Renal cortex interstitium (tissue), 11 donors: ENCODE measurements at regions not wholly inside any gene's neighbourhood (a gene's known extent, or its start where the extent isn't known, plus 50 kb on each side); places are given as distances from the start of the nearest gene placed in this dataset.

ENCODE experiments used
- DNase-seq, 11 donors: peaks; one replicate each; pipeline ENCODE4 v3.0.0-alpha.2; 2013; ENCODE audit warnings: low read depth in 9 of 11, low spot score in 4 of 11; ENCODE audit errors: extremely low read depth in 1 of 11

DNA sequence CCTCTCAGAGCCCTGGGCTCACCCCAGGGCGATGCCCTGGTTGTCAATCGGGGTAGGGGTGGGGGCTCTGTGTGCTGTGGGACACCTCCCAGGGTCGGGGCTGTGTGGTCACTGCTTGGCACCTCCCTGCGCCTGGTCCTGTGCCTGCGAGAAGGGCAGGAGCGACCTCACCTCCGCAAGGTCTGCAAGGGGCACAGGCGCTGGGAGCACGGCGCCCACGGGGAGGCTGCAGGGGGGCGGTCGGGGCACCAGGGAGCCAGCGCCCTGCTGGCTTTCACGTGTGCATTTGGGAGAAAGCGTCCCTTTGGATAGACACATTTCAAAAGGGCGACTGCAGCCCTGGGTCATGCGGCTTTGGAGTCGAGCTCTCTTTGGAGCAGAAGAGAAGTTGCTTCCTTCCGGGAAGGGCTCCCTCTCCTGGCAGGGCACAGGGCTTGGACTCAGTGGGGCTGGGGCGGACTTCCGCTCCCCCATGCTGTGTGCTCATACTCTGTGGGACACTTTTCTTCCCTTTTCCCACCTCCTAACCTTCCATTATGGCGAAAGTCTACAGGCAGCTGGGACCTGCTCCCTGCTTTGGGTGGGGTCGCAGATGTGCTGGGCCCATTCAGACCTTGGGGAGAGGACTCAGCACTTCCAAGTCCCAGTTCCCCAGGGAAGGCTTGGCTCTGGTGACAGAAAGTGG, 52.9 kb upstream of the SLC28A3 start:
- DNase-seq, result no peak

DNA sequence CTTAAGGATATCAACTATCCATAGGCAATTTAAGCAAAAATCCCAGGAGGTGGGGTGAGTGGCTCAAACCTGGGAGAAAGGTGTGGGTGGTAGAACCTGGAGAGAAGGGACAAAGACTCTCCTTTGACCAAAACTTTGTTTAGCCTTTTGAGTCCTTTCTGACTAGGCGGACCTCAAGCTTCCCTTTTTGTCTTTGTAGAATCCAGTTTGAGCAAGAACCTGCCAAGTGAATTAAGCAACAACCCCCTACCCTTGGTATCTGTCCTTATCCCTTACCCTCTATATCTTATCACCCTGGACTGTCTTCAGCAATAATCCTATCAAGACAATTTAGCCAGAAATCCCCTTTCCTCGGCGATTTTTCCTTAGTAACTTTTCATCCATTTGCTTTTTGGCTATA, 53.5 kb upstream of the SLC28A3 start:
- DNase-seq, result no peak

DNA sequence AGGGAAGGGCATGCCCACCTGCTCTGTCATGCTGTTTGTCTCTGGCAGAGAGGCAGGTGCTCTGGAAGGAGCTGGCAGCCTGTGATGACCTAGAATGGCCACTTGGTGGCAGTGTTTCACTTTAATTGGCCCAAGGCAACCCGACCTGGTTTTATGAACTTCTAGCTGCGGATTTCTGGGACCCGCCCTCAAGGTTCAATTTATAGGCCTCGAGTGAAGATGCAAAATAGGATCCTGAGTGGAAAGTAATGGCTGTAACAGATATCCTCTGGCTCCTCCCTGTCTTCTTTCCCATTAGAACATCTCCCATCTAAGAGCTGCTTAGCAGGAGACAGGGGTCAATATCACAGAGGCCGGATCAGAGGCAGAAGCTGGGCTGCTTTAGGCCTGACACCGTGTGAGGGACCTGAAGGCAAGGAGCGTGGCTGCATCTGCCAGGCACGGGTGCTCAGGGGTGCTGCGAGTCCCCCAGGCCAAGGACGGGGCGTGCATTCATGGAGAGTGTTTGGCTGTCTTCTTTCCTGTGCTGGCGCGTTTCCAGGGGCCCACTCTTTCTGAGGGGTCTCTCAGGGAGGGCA, 56.7 kb upstream of the SLC28A3 start:
- peak; percentile 56 to 79 (median 67) for DNase-seq

DNA sequence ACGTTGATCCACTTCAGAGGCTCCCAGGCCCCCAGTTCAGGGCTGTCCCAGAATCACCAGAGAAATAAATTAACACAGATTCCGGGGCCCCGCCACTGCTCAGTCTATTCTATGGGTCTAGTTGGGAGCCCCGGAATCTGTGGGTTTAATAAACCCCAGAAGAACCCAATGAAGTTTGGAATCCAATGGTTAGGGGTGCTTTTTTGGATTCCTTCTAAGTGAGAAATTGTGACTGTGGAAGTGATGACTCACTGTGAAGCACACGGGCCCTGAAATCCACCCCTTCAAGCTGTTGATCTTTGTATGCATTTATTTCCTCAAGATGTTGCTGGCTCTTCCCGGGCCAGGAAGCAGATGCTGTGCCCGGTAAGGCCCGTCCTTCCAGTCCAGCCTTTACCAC, 57.3 kb upstream of the SLC28A3 start:
- DNase-seq, result no peak

DNA sequence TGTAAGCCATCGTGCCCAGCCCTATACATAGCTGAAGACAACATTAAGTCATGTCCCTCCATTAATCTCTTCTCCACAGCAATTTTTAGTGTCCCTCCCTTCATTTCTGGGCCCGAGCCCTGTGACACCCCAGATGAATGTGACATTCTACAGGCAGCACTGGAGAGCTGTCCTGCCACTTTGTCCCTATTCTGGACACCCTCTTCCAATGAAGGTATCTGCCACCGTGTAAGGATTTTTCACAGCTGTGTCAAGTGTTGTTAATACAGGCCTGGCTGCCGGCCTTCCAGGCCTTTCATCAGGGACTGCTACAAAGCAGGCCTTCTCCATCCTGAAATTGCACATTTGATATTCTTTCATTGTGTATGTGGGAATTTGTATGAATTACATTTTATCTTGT, 62.0 kb upstream of the SLC28A3 start:
- no peak for DNase-seq

DNA sequence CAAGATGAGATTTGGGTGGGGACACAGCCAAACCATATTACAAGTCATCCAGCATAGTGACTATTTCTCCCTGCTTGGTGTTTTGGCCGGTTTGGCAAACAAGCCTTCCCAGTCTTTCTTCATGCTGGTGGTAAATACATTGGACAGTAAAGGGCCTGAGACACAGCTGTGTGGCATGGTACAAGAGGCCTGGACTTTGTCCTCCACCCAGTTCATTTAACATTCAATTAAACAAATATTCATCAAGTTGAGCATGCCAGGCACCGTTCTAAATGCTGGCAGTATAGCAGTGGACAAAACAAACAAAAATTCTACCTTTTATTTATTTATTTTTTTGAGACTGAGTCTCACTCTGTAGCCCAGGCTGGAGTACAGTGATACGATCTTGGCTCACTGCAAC, 62.7 kb upstream of the SLC28A3 start:
- no peak for DNase-seq

DNA sequence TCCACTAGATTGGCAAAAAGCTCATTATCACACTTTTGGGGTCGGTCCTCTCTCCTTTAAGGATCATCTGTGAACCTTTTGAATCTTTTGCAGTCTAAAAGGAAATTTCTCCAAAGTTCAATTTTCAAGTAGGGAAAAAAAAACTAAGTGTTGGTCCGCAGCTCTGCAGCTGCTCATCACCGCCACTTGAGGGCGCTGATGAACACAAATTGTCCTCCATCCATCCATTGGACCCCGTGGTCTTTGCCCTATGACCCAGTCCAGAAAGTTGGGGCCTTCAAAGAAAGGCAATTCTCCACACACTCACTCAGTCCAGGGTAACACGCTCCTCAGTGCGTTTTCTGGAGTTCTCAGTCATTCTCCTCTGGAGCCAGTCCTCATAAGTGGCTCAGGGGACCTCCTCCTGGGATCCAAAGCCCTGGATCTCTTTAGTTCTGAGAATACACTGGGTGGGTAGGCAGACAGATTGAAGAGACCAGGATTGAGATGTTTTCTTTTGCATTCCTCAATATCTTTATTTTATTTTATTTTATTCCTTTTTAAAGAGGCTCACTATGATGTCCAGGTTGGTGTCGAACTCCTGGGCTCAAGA, 63.6 kb upstream of the SLC28A3 start:
- no peak for DNase-seq

DNA sequence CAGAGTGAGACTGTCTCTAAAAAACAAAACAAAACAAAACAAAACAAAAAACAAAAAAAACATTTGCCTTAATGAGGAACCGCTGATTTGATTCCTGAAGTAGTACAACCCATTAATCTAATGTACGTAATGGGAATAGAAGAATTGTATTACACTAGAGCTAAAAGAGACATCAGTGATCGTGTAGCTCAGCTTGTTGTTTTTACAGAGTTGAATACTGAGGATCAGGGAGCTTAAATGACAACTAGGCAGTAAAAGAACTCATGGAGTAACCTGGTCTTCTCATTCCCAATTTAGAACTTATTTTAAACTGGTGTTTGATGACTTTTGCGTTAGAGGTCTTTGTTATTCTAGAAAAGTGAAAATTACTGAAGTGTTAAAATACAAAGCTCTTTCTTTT, 65.1 kb upstream of the SLC28A3 start:
- DNase-seq, result no peak

DNA sequence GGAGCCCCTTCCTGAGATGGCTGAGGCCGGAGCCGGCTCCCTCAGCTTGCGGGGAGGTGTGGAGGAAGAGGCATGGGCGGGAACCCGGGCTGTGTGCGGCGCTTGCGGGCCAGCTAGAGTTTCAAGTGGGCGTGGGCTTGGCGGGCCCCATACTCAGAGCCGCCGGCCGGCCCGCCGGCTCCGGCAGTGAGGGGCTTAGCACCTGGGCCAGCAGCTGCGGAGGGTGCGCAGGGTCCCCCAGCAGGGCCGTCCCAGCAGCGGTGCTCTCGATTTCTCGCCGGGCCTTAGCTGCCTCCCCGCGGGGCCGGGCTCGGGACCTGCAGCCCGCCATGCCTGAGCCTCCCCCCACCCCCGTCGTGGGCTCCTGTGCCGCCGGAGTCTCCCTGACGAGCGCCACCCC, 67.9 kb upstream of the SLC28A3 start:
- no peak for DNase-seq

DNA sequence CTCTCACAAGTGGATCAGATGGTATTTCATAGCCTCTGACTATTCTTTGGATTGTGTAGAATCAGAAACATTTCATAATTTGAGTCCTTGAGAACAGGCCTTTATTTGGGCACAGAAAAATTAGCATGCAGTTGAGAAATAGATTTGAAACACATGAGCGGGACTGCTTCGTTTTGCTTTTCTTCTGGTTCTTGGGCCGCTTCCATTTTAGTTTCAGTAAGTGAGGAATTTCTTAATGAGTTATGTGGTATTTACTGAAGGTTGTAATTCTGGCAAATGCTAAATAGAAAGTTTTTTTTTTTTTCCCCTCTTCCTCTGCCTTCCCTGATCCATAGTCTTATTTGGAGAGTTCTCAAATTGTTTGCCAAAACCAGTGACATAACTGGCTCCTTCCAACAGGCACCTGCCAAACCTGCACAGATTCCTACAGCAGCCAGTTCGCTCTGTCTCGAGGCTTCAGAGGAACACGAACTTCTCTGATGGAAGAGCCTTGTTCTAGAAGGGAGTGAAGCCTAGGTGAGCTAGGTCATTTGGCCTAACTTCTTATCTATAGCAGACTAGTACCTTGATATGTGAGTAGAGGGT, 71.2 kb upstream of the SLC28A3 start:
- DNase-seq, result no peak

DNA sequence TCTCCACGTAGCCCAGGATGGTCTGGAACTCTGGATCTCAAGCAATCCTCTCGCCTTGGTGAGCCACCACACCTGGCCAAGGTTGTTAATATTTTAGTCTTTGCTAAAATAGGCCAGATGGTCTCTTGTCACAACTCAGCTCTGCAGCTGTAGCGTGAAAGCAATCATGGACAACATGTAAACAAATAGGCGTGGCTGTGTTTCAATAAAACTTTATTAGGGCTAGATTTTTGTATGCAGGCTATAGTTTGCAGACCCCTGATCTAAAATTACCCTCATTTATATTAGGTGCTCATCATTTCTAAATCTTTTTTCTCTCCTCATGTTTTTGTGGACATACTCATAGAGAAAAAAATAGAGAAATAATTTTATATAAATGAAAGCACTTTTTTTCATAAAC, 72.1 kb upstream of the SLC28A3 start:
- no peak for DNase-seq

DNA sequence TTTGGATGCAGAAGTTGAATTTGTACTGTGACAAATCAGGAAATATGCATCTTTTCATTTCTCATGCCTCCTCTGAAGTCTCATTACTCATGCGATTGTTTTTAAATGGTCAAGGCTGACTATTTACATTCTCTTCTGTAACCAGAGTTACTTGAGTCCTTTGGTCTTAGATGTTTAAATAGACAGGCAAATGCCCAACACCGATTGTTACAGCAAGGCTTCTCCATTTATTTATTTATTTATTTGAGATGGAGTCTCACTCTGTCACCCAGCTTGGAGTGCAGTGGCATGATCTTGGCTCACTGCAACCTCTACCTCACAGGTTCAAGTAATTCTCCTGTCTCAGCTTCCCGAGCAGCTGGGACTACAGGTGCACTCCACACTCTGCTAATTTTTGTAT, 72.7 kb upstream of the SLC28A3 start:
- DNase-seq, result no peak

DNA sequence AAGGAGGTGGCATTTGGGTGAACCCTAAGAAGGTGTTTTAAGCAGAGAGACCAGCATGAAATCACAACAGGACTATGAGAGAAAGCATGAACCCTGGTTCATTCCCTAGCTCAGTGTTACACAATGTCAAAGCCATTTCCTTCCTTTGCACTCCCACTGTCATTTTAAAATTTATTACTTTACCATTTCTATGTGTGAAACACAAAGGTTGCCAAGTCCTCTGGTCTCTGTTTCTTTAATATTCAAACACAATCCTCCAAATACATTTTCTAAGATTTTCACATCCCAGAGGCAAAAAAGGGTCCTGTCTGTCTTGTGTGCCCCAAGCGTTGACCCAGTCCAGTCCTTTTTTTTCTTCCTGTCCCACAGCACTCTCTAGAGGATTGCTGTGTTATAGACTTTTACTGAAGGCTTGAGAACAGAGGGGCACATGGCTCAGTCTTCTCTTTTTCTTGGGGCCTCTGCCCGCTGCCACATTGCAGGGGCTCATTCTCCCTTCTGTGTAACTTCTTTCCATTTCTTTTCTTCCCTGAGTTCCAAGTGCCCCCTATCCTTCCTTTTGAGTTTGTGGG, 78.6 kb upstream of the SLC28A3 start:
- no peak for DNase-seq

DNA sequence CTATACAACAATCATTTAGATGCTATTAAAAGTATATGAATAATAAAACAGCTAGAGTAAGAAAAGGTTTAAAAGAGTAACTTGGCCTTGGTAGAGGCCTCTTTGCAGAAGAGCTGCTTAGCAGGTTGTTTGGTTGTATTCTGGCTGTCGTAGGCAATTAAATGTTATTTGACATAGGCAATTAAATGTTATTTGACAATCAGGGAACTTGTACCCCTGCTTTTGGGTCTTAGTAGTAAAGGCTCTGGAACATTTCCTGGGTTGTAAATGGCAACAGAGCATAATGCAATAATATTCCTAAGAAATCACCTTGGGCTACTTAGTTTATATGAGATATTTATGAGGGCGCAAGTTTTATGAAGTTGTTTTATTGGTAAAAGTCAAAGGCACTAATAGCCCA, 84.4 kb upstream of the SLC28A3 start:
- DNase-seq, result no peak

DNA sequence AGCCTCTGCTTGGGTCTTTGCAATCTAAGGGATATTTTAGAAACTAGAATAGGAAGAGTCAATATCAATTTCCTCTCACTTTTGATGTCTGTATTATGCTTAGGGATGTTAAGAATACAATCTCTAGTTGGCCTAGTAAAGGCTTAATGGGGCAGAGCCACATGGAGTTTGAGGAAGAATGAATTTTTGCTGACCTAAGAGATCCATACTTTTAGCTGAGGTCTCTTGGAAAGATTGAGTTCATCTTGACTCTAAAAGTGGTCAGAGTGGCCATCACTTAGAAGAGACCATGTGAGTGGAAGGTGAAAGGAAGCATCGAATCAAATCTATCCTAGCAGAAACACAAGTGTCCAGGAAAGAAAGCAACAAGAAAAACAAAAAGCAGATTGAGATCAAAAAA, 92.2 kb upstream of the SLC28A3 start:
- DNase-seq, result no peak

DNA sequence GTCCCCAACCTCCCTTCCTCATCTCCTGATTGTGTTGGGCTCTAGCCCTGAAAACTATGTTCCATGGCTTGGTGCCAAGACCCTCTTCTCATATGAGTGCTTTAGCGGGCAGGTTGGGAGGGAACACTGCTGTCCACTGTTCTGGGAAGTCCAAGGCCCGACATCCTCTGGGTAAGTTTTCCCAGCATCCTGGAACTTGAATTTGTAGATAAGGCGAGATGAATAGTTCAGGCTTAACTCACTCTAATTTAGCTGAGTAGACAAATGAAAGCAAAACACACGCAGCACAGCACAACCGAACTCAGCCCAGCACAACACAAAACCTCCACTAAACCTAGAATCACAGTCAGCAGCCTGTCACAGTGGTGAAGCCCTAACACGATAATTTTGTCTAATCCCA, 95.3 kb upstream of the SLC28A3 start:
- no peak for DNase-seq

DNA sequence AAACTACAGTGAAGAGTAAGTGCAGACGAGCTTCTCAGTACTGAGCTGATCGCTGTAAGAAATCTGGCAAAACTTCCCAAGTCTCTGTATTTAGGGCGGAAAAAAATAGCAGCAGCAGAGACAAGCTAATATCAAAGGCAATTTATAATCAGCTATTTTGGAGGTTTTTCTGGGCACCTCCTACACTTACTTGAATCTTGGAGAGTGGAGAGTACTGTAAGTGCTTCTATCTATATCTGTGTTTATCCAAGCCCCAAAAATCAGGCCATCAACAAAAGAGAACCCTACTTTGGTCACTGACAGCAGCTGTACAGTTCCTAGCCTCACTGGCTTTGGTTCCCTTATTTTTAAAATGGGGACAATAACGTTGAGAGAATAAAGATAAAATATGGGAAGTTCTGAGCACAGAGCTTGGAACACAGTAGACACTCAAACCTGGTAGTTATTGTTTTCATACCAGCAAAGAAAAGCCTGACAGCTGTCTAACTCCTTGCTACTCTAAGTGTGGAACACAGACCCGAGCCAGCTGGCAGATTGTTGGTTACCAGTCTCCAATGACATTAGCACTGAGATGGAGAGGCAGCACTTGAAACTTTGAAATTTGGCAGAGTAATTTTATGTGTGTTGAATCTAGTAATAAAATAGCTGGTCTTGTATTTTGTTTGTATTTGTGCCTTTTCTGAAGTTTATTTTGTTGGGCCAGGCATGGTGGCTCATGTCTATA, 96.0 kb upstream of the SLC28A3 start:
- no peak for DNase-seq

DNA sequence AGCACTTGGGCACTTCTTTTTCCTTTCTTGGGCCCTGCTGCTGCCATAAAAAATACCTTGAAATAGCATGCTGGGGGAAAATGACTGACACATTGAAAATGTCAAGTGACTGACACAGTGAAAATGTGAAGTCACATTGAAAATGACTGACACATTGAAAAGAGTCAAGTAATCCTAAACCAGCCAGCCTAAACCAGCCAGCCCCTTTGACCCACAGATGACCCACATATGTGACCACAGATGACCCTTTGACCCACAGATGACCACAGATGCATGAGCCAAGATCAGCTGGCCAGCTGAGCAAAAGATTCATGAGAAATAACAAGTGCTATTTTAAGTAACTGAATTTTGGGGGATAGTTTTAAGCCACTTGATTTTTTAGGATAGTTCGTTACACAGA, 97.8 kb upstream of the SLC28A3 start:
- no peak for DNase-seq

DNA sequence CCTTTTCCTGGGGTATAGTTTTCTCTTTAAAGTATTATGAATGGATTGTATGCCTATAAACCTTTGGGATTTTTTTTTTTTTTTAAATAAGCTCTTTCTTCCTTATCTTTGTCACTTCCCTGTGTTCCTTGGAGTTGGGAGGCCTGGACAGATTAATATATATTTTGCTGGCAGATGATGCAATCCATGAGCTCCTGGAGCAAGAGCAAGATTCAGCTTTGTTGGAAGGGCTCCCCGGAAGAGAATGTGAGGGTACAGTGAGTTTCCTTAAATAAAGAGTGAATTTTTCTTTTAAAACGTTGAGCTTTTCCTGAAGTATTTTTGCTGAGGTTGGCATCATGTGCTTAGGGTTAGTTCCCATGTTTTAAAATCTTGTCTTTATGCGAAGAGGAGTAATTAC, 98.7 kb upstream of the SLC28A3 start:
- no peak for DNase-seq

DNA sequence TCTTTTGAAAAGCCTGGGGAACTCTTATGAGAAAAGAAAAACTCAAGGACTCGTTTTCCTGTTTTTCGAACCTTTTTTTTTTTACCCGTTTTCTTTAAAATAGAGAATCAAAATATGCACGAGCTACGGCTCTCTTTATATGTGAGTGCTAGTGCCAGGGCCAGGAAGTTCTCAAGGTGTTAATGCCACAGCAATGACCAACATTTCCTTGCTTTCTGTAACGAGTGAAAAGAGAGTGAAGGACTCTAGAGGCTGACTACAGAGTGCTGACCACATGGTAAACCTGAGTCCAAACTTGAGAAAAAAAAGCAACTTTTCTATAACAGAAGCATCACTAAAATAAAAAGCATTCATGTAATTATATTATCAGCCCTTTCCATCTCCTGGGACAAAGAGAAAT, 102.2 kb upstream of the SLC28A3 start:
- no peak for DNase-seq
